ENCODE measurements at regions not wholly inside any gene's neighbourhood (a gene's known extent, or its start where the extent isn't known, plus 50 kb on each side); places are given as distances from the start of the nearest gene placed in this dataset.

DNA sequence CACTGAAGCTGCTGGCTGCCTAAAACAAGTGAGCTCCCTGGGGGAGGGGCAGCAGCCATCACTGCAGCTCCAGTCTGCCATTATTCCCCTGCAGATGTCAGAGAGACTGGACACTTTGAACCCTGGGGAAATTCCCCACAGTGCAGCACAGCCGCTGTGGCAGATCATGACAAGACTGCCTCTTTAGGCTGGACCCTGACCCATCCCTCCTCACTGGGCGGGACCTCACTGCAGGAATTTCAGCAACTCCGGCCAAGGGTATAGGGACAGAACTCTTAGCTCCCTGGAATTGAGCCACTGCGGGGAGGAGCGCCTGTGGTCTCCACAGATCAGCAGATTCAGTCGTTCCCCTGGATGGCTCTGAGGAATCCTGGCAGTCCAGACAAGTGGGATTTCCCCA is 964.6 kb downstream of the BRINP3 start:
- no peak overlapping the region for H3K4me3 Mint-ChIP-seq (ENCODE audit: low read depth)
- H3K27ac Mint-ChIP-seq = no peak overlapping the region
- no peaks in the 10 kb centered on the region for H3K36me3 Mint-ChIP-seq (ENCODE audit: insufficient read depth)
- no peaks in the 10 kb centered on the region for H3K4me1 Mint-ChIP-seq (ENCODE audit: low read depth)
- TF ChIP-seq, protein P1, sequence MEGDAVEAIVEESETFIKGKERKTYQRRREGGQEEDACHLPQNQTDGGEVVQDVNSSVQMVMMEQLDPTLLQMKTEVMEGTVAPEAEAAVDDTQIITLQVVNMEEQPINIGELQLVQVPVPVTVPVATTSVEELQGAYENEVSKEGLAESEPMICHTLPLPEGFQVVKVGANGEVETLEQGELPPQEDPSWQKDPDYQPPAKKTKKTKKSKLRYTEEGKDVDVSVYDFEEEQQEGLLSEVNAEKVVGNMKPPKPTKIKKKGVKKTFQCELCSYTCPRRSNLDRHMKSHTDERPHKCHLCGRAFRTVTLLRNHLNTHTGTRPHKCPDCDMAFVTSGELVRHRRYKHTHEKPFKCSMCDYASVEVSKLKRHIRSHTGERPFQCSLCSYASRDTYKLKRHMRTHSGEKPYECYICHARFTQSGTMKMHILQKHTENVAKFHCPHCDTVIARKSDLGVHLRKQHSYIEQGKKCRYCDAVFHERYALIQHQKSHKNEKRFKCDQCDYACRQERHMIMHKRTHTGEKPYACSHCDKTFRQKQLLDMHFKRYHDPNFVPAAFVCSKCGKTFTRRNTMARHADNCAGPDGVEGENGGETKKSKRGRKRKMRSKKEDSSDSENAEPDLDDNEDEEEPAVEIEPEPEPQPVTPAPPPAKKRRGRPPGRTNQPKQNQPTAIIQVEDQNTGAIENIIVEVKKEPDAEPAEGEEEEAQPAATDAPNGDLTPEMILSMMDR (IDR thresholded peaks at IDR 0.05; ENCODE audit: unreplicated experiment) = no peak
- no peaks in the 10 kb centered on the region for H3K27me3 Mint-ChIP-seq
- H3K9me3 Mint-ChIP-seq (ENCODE audit: low read depth) = peaks cover 16% of the 10 kb centered on the region
- no peak for DNase-seq (ENCODE audit: low spot score, unreplicated experiment)

DNA sequence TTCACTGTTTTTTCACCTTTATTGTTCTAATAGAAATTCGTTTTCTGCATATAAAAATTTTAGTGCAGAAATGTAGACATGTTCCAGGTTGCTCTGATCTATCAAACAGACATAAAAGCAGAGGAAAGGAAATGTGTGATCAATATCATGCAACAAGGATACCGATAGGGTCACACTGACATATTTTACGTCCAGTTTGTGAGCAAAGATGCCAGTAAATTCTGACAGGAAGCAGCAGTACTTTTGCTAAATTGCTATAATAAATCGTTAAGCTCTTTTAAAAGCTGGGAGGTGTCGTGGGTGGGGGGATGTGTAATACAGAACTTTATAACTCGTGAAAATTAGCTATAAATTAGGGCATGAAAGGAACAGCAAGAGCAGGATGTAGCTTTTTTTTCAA is 955.2 kb downstream of the BRINP3 start:
- Mint-ChIP-seq H3K4me3 (ENCODE audit: low read depth) (no peak overlapping the region), H3K4me1 (ENCODE audit: low read depth) (no peaks in the 10 kb centered on the region), H3K27ac (no peak overlapping the region), H3K9me3 (ENCODE audit: low read depth) (peaks cover 7% of the 10 kb centered on the region), H3K27me3 (no peaks in the 10 kb centered on the region), H3K36me3 (ENCODE audit: insufficient read depth) (no peaks in the 10 kb centered on the region)
- TF ChIP-seq, protein P1 (IDR thresholded peaks at IDR 0.05; ENCODE audit: unreplicated experiment) = no peak
- no peak for DNase-seq (ENCODE audit: low spot score, unreplicated experiment)

DNA sequence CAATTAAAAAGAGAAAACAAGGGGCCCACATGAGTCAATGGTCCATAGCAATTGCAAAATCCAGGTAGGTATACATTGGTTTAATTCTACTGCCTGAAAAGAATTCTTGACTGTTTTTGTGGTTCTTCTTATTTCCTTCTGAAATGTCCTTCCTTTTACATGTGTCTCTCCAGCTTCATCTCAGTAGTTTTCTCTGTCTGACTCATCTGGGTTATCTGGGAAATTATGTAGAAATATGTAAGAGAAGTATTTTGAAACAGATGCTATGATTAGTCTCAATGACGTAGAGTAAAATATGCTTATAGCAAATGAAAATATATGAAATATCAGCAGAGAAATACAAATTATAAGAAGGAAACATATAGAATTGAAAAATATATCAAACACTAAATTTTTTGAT is 953.2 kb downstream of the BRINP3 start:
- no peaks in the 10 kb centered on the region for H3K4me1 Mint-ChIP-seq (ENCODE audit: low read depth)
- DNase-seq (ENCODE audit: low spot score, unreplicated experiment) = no peak
- H3K27ac Mint-ChIP-seq = no peak overlapping the region
- no peaks in the 10 kb centered on the region for H3K36me3 Mint-ChIP-seq (ENCODE audit: insufficient read depth)
- H3K4me3 Mint-ChIP-seq (ENCODE audit: low read depth) = no peak overlapping the region
- no peaks in the 10 kb centered on the region for H3K27me3 Mint-ChIP-seq
- TF ChIP-seq, protein P1 (IDR thresholded peaks at IDR 0.05; ENCODE audit: unreplicated experiment) = no peak
- no peaks in the 10 kb centered on the region for H3K9me3 Mint-ChIP-seq (ENCODE audit: low read depth)

DNA sequence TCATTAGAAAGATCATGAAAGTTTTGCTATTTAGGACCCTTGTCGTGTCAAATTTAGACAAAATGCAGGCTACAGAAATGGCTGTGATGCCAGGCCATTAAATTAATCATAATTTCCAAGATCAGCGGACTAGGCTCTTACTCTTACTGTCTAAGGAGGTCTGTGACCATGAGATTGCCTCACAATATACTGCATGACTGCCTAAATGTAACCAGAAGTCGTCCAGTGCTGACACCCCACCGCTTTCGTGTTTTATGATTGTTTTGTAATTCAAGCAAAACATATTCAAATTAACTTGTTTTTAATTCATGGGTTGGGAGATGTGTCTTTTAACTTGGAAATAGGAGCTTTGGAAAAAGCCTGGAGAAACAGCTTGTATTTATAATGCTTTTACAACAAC is 947.5 kb downstream of the BRINP3 start:
- no peaks in the 10 kb centered on the region for H3K27me3 Mint-ChIP-seq
- H3K4me1 Mint-ChIP-seq (ENCODE audit: low read depth) = no peaks in the 10 kb centered on the region
- DNase-seq (ENCODE audit: low spot score, unreplicated experiment) = no peak
- H3K4me3 Mint-ChIP-seq (ENCODE audit: low read depth) = no peak overlapping the region
- no peaks in the 10 kb centered on the region for H3K9me3 Mint-ChIP-seq (ENCODE audit: low read depth)
- TF ChIP-seq, protein P1 (IDR thresholded peaks at IDR 0.05; ENCODE audit: unreplicated experiment) = no peak
- no peaks in the 10 kb centered on the region for H3K36me3 Mint-ChIP-seq (ENCODE audit: insufficient read depth)
- no peak overlapping the region for H3K27ac Mint-ChIP-seq

DNA sequence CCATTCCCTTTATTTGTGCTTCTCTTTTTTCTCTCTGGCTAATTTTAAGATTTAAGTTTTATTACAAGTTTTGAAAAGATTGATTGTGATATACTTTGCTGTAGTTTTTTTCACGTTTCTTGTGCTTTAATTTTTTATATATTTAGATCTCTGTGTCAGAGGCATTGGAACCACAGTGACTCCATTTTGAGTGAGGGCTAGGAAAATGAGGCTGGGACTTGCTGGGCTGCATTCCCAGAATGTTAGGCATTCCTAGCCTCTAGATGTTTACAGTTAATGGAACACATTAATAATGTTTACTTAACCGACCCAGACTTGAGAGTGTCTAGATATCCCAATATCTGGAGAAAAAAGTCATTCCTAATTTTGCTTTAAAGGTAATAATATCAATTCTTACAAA is 939.4 kb downstream of the BRINP3 start:
- H3K27ac Mint-ChIP-seq = no peak overlapping the region
- peaks cover 3% of the 10 kb centered on the region for H3K9me3 Mint-ChIP-seq (ENCODE audit: low read depth)
- H3K36me3 Mint-ChIP-seq (ENCODE audit: insufficient read depth) = no peaks in the 10 kb centered on the region
- TF ChIP-seq, protein P1 (IDR thresholded peaks at IDR 0.05; ENCODE audit: unreplicated experiment) = no peak
- H3K4me1 Mint-ChIP-seq (ENCODE audit: low read depth) = peaks cover 4% of the 10 kb centered on the region
- DNase-seq (ENCODE audit: low spot score, unreplicated experiment) = no peak
- H3K27me3 Mint-ChIP-seq = no peaks in the 10 kb centered on the region
- H3K4me3 Mint-ChIP-seq (ENCODE audit: low read depth) = no peak overlapping the region

All from progenitor cell of endocrine pancreas (in vitro differentiated cells).